ENCODE measurements at regions not wholly inside any gene's neighbourhood (a gene's known extent, or its start where the extent isn't known, plus 50 kb on each side); places are given as distances from the start of the nearest gene placed in this dataset.

GRCh38 chr15:91488452-91488851 is 365.1 kb upstream of the SLCO3A1 start:
- Histone ChIP-seq H3K4me3 (ENCODE audit: low read depth in 1 of 2, low read length in 2 of 2) (no peak overlapping the region), H3K27ac (ENCODE audit: low read depth, low read length) (no peak overlapping the region), H3K36me3 (ENCODE audit: control insufficient read depth in 1 of 2, insufficient read depth in 2 of 2, low read length in 2 of 2) (no peaks in the 10 kb centered on the region), H3K4me1 (ENCODE audit: control insufficient read depth in 1 of 2, insufficient read depth in 2 of 2, low read length in 2 of 2) (no peaks in the 10 kb centered on the region), H3K9ac (ENCODE audit: low read depth in 1 of 2, low read length in 2 of 2) (no peak overlapping the region), H3K27me3 (ENCODE audit: control insufficient read depth in 1 of 2, insufficient read depth in 2 of 2, low read length in 2 of 2) (peaks cover 0 to 2% of the 10 kb centered on the region in 2 donors), H3K9me3 (ENCODE audit: control insufficient read depth in 1 of 2, low read length in 2 of 2) (no peaks in the 10 kb centered on the region)

DNA sequence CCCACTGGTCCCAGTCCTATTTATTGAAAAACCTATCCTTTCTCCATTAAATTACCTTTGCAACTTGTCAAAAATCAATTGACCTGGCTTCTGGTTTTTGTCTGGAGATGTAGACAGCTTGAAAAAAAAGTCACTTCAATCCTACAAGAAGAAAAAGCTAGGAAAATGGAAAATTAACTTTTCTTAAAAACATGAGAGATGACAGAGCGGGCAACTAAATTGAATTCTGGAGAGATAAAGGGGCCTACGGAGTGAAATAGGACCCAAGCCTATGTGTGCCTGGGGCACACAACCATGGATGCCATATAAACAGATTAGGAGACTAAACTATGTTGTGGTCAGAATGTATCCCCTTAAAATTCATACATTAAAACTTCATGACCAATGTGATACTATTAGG is 363.3 kb upstream of the SLCO3A1 start:
- no peaks in the 10 kb centered on the region for H3K9me3 ChIP-seq (ENCODE audit: control insufficient read depth in 1 of 2, low read length in 2 of 2)
- H3K27me3 ChIP-seq (ENCODE audit: control insufficient read depth in 1 of 2, insufficient read depth in 2 of 2, low read length in 2 of 2), result no peaks in the 10 kb centered on the region
- H3K4me3 ChIP-seq (ENCODE audit: low read depth in 1 of 2, low read length in 2 of 2), result no peak overlapping the region
- no peak overlapping the region for H3K27ac ChIP-seq (ENCODE audit: low read depth, low read length)
- H3K4me1 ChIP-seq (ENCODE audit: control insufficient read depth in 1 of 2, insufficient read depth in 2 of 2, low read length in 2 of 2), result no peaks in the 10 kb centered on the region
- H3K36me3 ChIP-seq (ENCODE audit: control insufficient read depth in 1 of 2, insufficient read depth in 2 of 2, low read length in 2 of 2), result no peaks in the 10 kb centered on the region
- H3K9ac ChIP-seq (ENCODE audit: low read depth in 1 of 2, low read length in 2 of 2), result no peak overlapping the region

GRCh38 chr15:91491101-91491950 is 362.2 kb upstream of the SLCO3A1 start:
- no peaks in the 10 kb centered on the region for H3K9me3 ChIP-seq (ENCODE audit: control insufficient read depth in 1 of 2, low read length in 2 of 2)
- H3K27ac ChIP-seq (ENCODE audit: low read depth, low read length), result no peak overlapping the region
- no peaks in the 10 kb centered on the region for H3K4me1 ChIP-seq (ENCODE audit: control insufficient read depth in 1 of 2, insufficient read depth in 2 of 2, low read length in 2 of 2)
- no peak overlapping the region for H3K4me3 ChIP-seq (ENCODE audit: low read depth in 1 of 2, low read length in 2 of 2)
- H3K27me3 ChIP-seq (ENCODE audit: control insufficient read depth in 1 of 2, insufficient read depth in 2 of 2, low read length in 2 of 2), result no peaks in the 10 kb centered on the region
- no peak overlapping the region for H3K9ac ChIP-seq (ENCODE audit: low read depth in 1 of 2, low read length in 2 of 2)
- H3K36me3 ChIP-seq (ENCODE audit: control insufficient read depth in 1 of 2, insufficient read depth in 2 of 2, low read length in 2 of 2), result no peaks in the 10 kb centered on the region

- H3K27me3 ChIP-seq (ENCODE audit: control insufficient read depth in 1 of 2, insufficient read depth in 2 of 2, low read length in 2 of 2), result no peaks in the 10 kb centered on the region
- H3K27ac ChIP-seq (ENCODE audit: low read depth, low read length), result no peak overlapping the region
- peaks cover 8 to 15% of the 10 kb centered on the region in 2 donors for H3K4me1 ChIP-seq (ENCODE audit: control insufficient read depth in 1 of 2, insufficient read depth in 2 of 2, low read length in 2 of 2)
- no peak overlapping the region for H3K9ac ChIP-seq (ENCODE audit: low read depth in 1 of 2, low read length in 2 of 2)
- no peaks in the 10 kb centered on the region for H3K36me3 ChIP-seq (ENCODE audit: control insufficient read depth in 1 of 2, insufficient read depth in 2 of 2, low read length in 2 of 2)
- no peaks in the 10 kb centered on the region for H3K9me3 ChIP-seq (ENCODE audit: control insufficient read depth in 1 of 2, low read length in 2 of 2)
- no peak overlapping the region for H3K4me3 ChIP-seq (ENCODE audit: low read depth in 1 of 2, low read length in 2 of 2)
Measured at GRCh38 chr15:91496754-91497691, 356.5 kb upstream of the SLCO3A1 start.

DNA sequence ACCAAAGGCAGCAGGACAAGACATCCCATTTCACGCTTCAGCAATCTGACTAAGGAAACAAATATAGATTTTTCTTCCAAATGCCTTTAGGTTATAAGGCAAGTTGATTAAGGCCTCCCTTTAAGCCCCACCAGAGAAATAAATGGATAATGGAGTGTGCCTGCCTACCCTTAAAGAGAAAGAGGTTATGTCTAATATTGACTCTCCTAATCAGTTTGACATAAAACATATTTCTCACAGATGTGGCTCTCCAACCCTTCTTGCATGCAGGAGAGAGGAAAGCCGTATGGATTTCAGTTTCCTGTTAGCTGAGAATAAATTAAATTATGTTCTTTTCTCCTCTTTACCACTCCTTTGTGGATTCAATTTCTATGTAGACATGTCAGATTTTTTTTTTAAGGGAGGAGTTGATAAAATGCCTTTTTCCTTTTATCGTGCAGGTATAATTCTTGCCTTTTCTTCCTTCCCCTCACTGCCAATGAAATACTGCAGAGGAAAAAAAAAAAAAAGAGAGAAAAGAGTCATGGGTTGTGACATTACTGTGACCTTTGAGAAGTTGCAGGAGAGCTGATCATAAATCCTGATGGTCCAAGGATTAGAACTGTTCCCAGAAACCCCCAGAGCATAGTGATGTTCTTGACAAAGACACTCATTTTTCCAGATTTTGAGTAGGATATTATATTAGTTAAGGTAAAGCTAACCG is 355.3 kb upstream of the SLCO3A1 start:
- Histone ChIP-seq H3K27ac (ENCODE audit: low read depth, low read length) (no peak overlapping the region), H3K9me3 (ENCODE audit: control insufficient read depth in 1 of 2, low read length in 2 of 2) (no peaks in the 10 kb centered on the region), H3K4me1 (ENCODE audit: control insufficient read depth in 1 of 2, insufficient read depth in 2 of 2, low read length in 2 of 2) (peaks cover 8 to 15% of the 10 kb centered on the region in 2 donors), H3K4me3 (ENCODE audit: low read depth in 1 of 2, low read length in 2 of 2) (no peak overlapping the region), H3K27me3 (ENCODE audit: control insufficient read depth in 1 of 2, insufficient read depth in 2 of 2, low read length in 2 of 2) (no peaks in the 10 kb centered on the region), H3K36me3 (ENCODE audit: control insufficient read depth in 1 of 2, insufficient read depth in 2 of 2, low read length in 2 of 2) (no peaks in the 10 kb centered on the region), H3K9ac (ENCODE audit: low read depth in 1 of 2, low read length in 2 of 2) (no peak overlapping the region)

DNA sequence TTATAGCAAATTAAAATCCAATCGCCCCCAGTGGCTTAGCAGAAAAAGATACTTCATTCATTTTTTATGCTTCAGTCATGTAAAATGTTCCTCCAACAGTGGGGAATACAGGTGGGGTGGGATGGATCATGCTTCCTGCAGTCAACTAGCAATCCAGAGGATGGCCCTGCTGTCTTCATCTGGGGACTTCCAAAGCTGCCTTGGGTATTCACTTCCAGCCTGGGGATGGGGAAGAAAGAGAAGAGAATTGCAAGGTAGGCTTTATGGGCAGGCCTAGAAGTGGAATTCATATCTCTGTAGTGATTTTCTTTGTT is 354.8 kb upstream of the SLCO3A1 start:
- Histone ChIP-seq H3K36me3 (ENCODE audit: control insufficient read depth in 1 of 2, insufficient read depth in 2 of 2, low read length in 2 of 2) (no peaks in the 10 kb centered on the region), H3K9ac (ENCODE audit: low read depth in 1 of 2, low read length in 2 of 2) (no peak overlapping the region), H3K9me3 (ENCODE audit: control insufficient read depth in 1 of 2, low read length in 2 of 2) (no peaks in the 10 kb centered on the region), H3K4me3 (ENCODE audit: low read depth in 1 of 2, low read length in 2 of 2) (no peak overlapping the region), H3K27me3 (ENCODE audit: control insufficient read depth in 1 of 2, insufficient read depth in 2 of 2, low read length in 2 of 2) (no peaks in the 10 kb centered on the region), H3K27ac (ENCODE audit: low read depth, low read length) (no peak overlapping the region), H3K4me1 (ENCODE audit: control insufficient read depth in 1 of 2, insufficient read depth in 2 of 2, low read length in 2 of 2) (peaks cover 8 to 15% of the 10 kb centered on the region in 2 donors)

DNA sequence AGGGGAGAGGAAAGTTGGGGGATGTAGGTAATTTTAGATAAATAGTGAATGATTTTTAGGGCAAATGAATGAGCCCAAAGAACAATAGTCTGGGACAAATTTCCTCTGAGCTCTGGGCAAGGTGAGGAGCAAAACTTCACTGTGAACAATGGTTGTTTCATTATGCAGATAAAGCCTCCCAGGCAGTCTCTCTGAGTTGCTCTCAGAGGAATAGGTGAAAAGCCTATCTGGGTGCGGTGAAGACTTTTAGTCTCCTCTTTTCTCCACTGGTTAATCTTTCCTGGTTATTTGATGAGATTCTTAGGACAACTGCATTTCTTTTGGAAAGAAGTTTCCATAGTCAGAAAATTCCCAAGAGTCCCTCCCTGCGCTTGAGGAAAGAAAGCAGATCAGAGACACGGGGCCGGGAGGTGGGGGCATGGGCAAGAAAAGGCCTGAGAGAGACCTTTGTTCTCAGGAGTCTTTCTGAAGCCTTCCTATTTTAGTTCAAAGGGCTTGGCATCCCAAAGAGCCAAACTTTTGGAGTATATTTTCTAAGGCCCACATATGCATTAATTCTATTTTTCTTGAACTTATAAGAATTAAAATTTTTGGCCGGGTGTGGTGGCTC is 353.6 kb upstream of the SLCO3A1 start:
- H3K27ac ChIP-seq (ENCODE audit: low read depth, low read length), result no peak overlapping the region
- no peak overlapping the region for H3K9ac ChIP-seq (ENCODE audit: low read depth in 1 of 2, low read length in 2 of 2)
- H3K4me3 ChIP-seq (ENCODE audit: low read depth in 1 of 2, low read length in 2 of 2), result no peak overlapping the region
- no peaks in the 10 kb centered on the region for H3K9me3 ChIP-seq (ENCODE audit: control insufficient read depth in 1 of 2, low read length in 2 of 2)
- peaks cover 8 to 15% of the 10 kb centered on the region in 2 donors for H3K4me1 ChIP-seq (ENCODE audit: control insufficient read depth in 1 of 2, insufficient read depth in 2 of 2, low read length in 2 of 2)
- no peaks in the 10 kb centered on the region for H3K36me3 ChIP-seq (ENCODE audit: control insufficient read depth in 1 of 2, insufficient read depth in 2 of 2, low read length in 2 of 2)
- H3K27me3 ChIP-seq (ENCODE audit: control insufficient read depth in 1 of 2, insufficient read depth in 2 of 2, low read length in 2 of 2), result no peaks in the 10 kb centered on the region

- Histone ChIP-seq H3K9ac (ENCODE audit: low read depth in 1 of 2, low read length in 2 of 2) (no peak overlapping the region), H3K9me3 (ENCODE audit: control insufficient read depth in 1 of 2, low read length in 2 of 2) (no peaks in the 10 kb centered on the region), H3K27me3 (ENCODE audit: control insufficient read depth in 1 of 2, insufficient read depth in 2 of 2, low read length in 2 of 2) (no peaks in the 10 kb centered on the region), H3K4me3 (ENCODE audit: low read depth in 1 of 2, low read length in 2 of 2) (no peak overlapping the region), H3K4me1 (ENCODE audit: control insufficient read depth in 1 of 2, insufficient read depth in 2 of 2, low read length in 2 of 2) (no peaks in the 10 kb centered on the region), H3K36me3 (ENCODE audit: control insufficient read depth in 1 of 2, insufficient read depth in 2 of 2, low read length in 2 of 2) (no peaks in the 10 kb centered on the region), H3K27ac (ENCODE audit: low read depth, low read length) (no peak overlapping the region)
Measured at GRCh38 chr15:91508633-91509032, 344.9 kb upstream of the SLCO3A1 start.

DNA sequence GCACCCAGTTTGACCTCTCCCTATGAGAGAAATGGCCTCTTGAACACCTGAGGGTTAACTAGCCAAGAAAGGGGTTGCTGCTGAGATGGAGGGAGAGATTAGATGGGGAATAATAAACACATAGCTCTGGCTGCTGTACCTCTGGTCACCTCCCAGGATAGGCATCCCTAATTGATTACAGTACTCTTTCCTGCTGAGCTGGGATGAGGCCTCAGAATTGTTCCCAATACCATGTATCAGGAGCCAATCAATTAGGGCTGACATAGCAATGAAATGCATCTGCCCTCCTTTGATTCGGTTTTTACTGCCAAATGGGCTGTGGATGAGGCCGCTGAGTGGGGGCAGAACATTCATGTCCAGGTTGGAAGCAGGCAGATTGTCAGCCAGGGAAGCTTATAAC is 339.4 kb upstream of the SLCO3A1 start:
- no peaks in the 10 kb centered on the region for H3K36me3 ChIP-seq (ENCODE audit: control insufficient read depth in 1 of 2, insufficient read depth in 2 of 2, low read length in 2 of 2)
- H3K4me3 ChIP-seq (ENCODE audit: low read depth in 1 of 2, low read length in 2 of 2), result no peak overlapping the region
- H3K9me3 ChIP-seq (ENCODE audit: control insufficient read depth in 1 of 2, low read length in 2 of 2), result no peaks in the 10 kb centered on the region
- H3K9ac ChIP-seq (ENCODE audit: low read depth in 1 of 2, low read length in 2 of 2), result no peak overlapping the region
- H3K27me3 ChIP-seq (ENCODE audit: control insufficient read depth in 1 of 2, insufficient read depth in 2 of 2, low read length in 2 of 2), result no peaks in the 10 kb centered on the region
- H3K27ac ChIP-seq (ENCODE audit: low read depth, low read length), result no peak overlapping the region
- H3K4me1 ChIP-seq (ENCODE audit: control insufficient read depth in 1 of 2, insufficient read depth in 2 of 2, low read length in 2 of 2), result no peaks in the 10 kb centered on the region

Data from duodenal mucosa (tissue), 2 donors.